Esophagus muscularis mucosa (tissue), 4 donors: ENCODE measurements at regions not wholly inside any gene's neighbourhood (a gene's known extent, or its start where the extent isn't known, plus 50 kb on each side); places are given as distances from the start of the nearest gene placed in this dataset.

ENCODE experiments used
- DNase-seq: peaks from one replicate; pipeline ENCODE4 v3.0.0-alpha.2; 2017; ENCODE audit errors: extremely low spot score
- H3K27ac ChIP-seq, 4 donors: fragments of 200-600 bp; sonication (generic); replicated peaks in 1 of 4; 1 replicate in 3 of 4; 2 replicates in 1 of 4; pipeline ENCODE4 v1.5.1; 2016 to 2019; ENCODE audit warnings: mild to moderate bottlenecking in 1 of 4
- H3K27me3 ChIP-seq, 4 donors: fragments of 200-600 bp; sonication (generic); one replicate each; pipeline versions ENCODE4 v1.5.1 to v1.6.0; 2016 to 2019
- H3K36me3 ChIP-seq, 4 donors: fragments of 200-600 bp; sonication (generic); one replicate each; pipeline ENCODE4 v1.5.1; 2016 to 2019
- H3K4me1 ChIP-seq, 4 donors: fragments of 200-600 bp; sonication (generic); one replicate each; pipeline ENCODE4 v1.5.1; 2016 to 2019
- H3K4me3 ChIP-seq, 4 donors: fragments of 200-600 bp; sonication (generic); 1 replicate in 2 of 4; 2 replicates in 2 of 4; pipeline ENCODE4 v1.5.1; 2016 to 2019; ENCODE audit warnings: mild to moderate bottlenecking in 4 of 4, moderate library complexity in 1 of 4
- H3K9me3 ChIP-seq, 4 donors: fragments of 200-600 bp; sonication (generic); 1 replicate in 3 of 4; 2 replicates in 1 of 4; pipeline ENCODE4 v1.5.1; 2016 to 2019
- CTCF ChIP-seq, 3 experiments: fragments of 200-600 bp in 2 of 3; fragments of 450-650 bp in 1 of 3; sonication (generic) in 2 of 3; IDR thresholded peaks; one replicate each; pipeline ENCODE4 v1.5.1; 2017 to 2019; ENCODE audit warnings: antibody characterized with exemption in 3 of 3, mild to moderate bottlenecking in 2 of 3, moderate library complexity in 1 of 3
- EP300 ChIP-seq: sonication (generic); formaldehyde crosslinking; IDR thresholded peaks from one replicate; pipeline ENCODE4 v1.6.1; 2017; ENCODE audit warnings: antibody characterized with exemption
- POLR2A ChIP-seq: fragments of 450-650 bp; IDR thresholded peaks from one replicate; pipeline ENCODE4 v1.6.1; 2017; ENCODE audit warnings: antibody characterized with exemption, moderate library complexity, mild to moderate bottlenecking, low read depth
- POLR2AphosphoS5 ChIP-seq, 2 donors: sonication (generic); formaldehyde crosslinking; IDR thresholded peaks; one replicate each; pipeline ENCODE4 v1.6.1; 2017; ENCODE audit warnings: antibody characterized with exemption in 2 of 2
- WGBS: methylation state at CpG from one replicate; pipeline ENCODE4 v1.1.5; 2018; 5-methylcytosine and 5-hydroxymethylcytosine counted together
- intact Hi-C: fragments of 100-400 bp; cut with DNase I; formaldehyde crosslinking; loops from one replicate; pipeline ENCODE4 v1.15.1; 2023

DNA sequence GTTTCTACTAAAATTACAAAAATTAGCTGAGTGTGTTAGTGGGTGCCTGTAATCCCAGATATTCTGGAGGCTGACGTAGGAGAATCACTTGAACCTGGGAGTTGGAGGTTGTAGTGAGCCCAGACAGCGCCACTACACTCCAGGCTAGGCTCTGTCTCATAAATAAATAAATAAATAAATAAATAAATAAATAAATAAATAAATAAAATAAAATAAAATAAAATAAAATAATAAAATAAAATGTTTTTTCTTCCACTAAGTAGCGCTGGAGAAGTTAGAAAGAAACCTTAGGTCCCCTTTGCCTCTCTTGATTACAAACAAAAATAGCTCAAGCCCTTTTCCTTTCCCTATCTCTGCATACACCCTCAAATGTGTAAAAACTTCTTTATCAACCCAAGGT, 525.9 kb downstream of the IPMK start:
- intact Hi-C loops, result no loop called here
- Histone ChIP-seq H3K27me3 (no peaks in the 10 kb centered on the region), H3K4me1 (no peaks in the 10 kb centered on the region), H3K4me3 (no peak overlapping the region), H3K27ac (no peak overlapping the region), H3K36me3 (no peaks in the 10 kb centered on the region), H3K9me3 (peaks cover 0 to 8% (median under 1%) of the 10 kb centered on the region in 4 donors)
- no peak for DNase-seq
- no peak for TF ChIP-seq POLR2A
- TF ChIP-seq POLR2AphosphoS5 (IDR thresholded peaks at IDR 0.05), result no peak
- no peak for TF ChIP-seq CTCF (IDR thresholded peaks at IDR 0.05)
- TF ChIP-seq EP300, result no peak
- WGBS, result 85% methylated on average over 3 of the region's 3 CpGs

DNA sequence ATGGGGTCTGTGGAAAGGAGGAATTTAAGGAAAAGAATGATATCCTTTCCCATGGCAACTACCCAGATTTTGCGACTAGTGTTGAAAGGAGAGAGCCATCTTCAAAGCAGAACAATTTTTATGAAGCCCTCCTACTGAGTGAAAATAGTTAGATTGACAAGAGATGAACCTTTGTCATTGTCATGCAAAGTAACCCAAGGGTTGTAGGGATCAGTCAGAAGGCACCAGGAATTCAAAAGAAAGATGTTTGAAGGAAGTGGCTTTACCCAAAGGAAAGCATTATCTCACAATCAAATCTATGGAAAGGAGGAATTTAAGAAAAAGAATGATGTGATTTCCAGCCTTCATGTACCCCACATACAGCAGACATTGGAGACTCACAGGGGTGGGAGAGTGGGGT, 544.4 kb downstream of the IPMK start:
- H3K36me3 ChIP-seq, result no peaks in the 10 kb centered on the region
- intact Hi-C loops, result no loop called here
- no peak overlapping the region for H3K4me3 ChIP-seq
- 89% methylated on average over 1 of the region's 1 CpG for WGBS
- no peak overlapping the region for H3K27ac ChIP-seq
- H3K4me1 ChIP-seq, result no peaks in the 10 kb centered on the region
- DNase-seq, result no peak
- TF ChIP-seq POLR2A (no peak), POLR2AphosphoS5 (IDR thresholded peaks at IDR 0.05) (no peak), EP300 (no peak), CTCF (IDR thresholded peaks at IDR 0.05) (no peak)
- peaks cover 0 to 4% (median 0%) of the 10 kb centered on the region in 4 donors for H3K9me3 ChIP-seq
- no peaks in the 10 kb centered on the region for H3K27me3 ChIP-seq

DNA sequence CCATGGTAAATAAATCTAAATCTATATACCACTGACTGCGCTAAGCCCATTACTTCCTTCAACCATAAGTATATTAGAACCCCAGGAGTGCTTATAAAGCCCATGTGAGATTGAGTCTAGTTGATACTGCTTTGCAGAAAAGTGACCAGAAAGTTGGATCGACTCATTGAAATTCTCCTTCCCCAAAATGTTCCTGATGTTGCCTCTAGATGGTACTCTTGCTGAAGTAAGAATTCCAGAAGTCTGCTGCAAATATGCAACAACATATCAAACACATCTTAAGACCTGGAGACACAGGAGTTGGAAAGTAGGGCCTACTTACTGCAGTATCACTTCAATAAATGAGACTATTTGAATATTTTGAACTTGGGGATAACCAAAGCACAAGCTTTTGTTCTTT, 550.8 kb downstream of the IPMK start:
- no peaks in the 10 kb centered on the region for H3K36me3 ChIP-seq
- DNase-seq, result no peak

GRCh38 chr10:57715233-57715632, 552.5 kb downstream of the IPMK start:
- Histone ChIP-seq H3K4me1 (no peaks in the 10 kb centered on the region), H3K36me3 (no peaks in the 10 kb centered on the region), H3K27me3 (no peaks in the 10 kb centered on the region), H3K9me3 (peaks cover 0 to 13% (median 0%) of the 10 kb centered on the region in 4 donors), H3K27ac (no peak overlapping the region), H3K4me3 (no peak overlapping the region)
- 70% methylated on average over 2 of the region's 2 CpGs for WGBS
- no peak for DNase-seq
- TF ChIP-seq EP300 (no peak), POLR2A (no peak), CTCF (IDR thresholded peaks at IDR 0.05) (no peak), POLR2AphosphoS5 (IDR thresholded peaks at IDR 0.05) (no peak)
- intact Hi-C loops, result no loop called here

More for the DNA sequence above, 550.8 kb downstream of the IPMK start:
- H3K27ac ChIP-seq, result no peak overlapping the region
- TF ChIP-seq POLR2A (no peak), POLR2AphosphoS5 (IDR thresholded peaks at IDR 0.05) (no peak), EP300 (no peak), CTCF (IDR thresholded peaks at IDR 0.05) (no peak)
- H3K4me1 ChIP-seq, result no peaks in the 10 kb centered on the region
- no peaks in the 10 kb centered on the region for H3K27me3 ChIP-seq
- 82% methylated on average over 2 of the region's 2 CpGs for WGBS
- peaks cover 0 to 13% (median 0%) of the 10 kb centered on the region in 4 donors for H3K9me3 ChIP-seq
- no peak overlapping the region for H3K4me3 ChIP-seq
- intact Hi-C loops, result no loop called here

- Histone ChIP-seq H3K9me3 (no peaks in the 10 kb centered on the region), H3K27me3 (no peaks in the 10 kb centered on the region), H3K27ac (no peak overlapping the region), H3K4me3 (no peak overlapping the region), H3K4me1 (no peaks in the 10 kb centered on the region), H3K36me3 (no peaks in the 10 kb centered on the region)
- no peak for DNase-seq
- 38% methylated on average over 2 of the region's 2 CpGs for WGBS
- no peak for TF ChIP-seq POLR2AphosphoS5 (IDR thresholded peaks at IDR 0.05)
- no peak for TF ChIP-seq EP300
- TF ChIP-seq POLR2A, result no peak
- TF ChIP-seq CTCF (IDR thresholded peaks at IDR 0.05), result no peak
- intact Hi-C loops, result no loop called here
Measured at GRCh38 chr10:57707300-57707658, 560.4 kb downstream of the IPMK start.
